Transverse colon (tissue), 4 donors: ENCODE measurements at regions not wholly inside any gene's neighbourhood (a gene's known extent, or its start where the extent isn't known, plus 50 kb on each side); places are given as distances from the start of the nearest gene placed in this dataset.

Experiments used
- CTCF ChIP-seq, 5 experiments: fragments of 200-600 bp in 3 of 5; fragments of 450-650 bp in 2 of 5; sonication (generic) in 3 of 5; IDR thresholded peaks; 1 replicate in 2 of 5; 2 replicates in 3 of 5; pipeline ENCODE4 v1.5.1; 2016 to 2017; ENCODE audit warnings: antibody characterized with exemption in 5 of 5, inconsistent platforms in 3 of 5, mild to moderate bottlenecking in 2 of 5, moderate library complexity in 1 of 5
- EP300 ChIP-seq: sonication (generic); formaldehyde crosslinking; IDR thresholded peaks from one replicate; pipeline ENCODE4 v1.6.1; 2017; ENCODE audit warnings: antibody characterized with exemption, low read depth
- POLR2A ChIP-seq: fragments of 450-650 bp; IDR thresholded peaks from one replicate; pipeline ENCODE4 v1.6.1; 2016; ENCODE audit warnings: antibody characterized with exemption, mild to moderate bottlenecking, moderate library complexity
- POLR2AphosphoS5 ChIP-seq, 3 donors: sonication (generic); formaldehyde crosslinking; IDR thresholded peaks; one replicate each; pipeline ENCODE4 v1.6.1; 2016; ENCODE audit warnings: antibody characterized with exemption in 3 of 3

GRCh38 chr12:127150028-127150427 is 1116.9 kb upstream of the TMEM132C start:
- TF ChIP-seq CTCF (IDR thresholded peaks at IDR 0.05) (no peak), POLR2A (no peak), POLR2AphosphoS5 (IDR thresholded peaks at IDR 0.05) (no peak), EP300 (no peak)
